ENCODE measurements at regions not wholly inside any gene's neighbourhood (a gene's known extent, or its start where the extent isn't known, plus 50 kb on each side); places are given as distances from the start of the nearest gene placed in this dataset.
"Not testable (repeated sequence)": the region's sequence is repeated elsewhere in the genome, so short reads cannot be mapped to it uniquely, and the experiment has no call there.

GRCh38 chr6:6749702-6750491 is 161.4 kb downstream of the LY86 start:
- DNase-seq: peak; percentile 84

GRCh38 chr6:6750594-6751265 is 162.2 kb downstream of the LY86 start:
- no peak for DNase-seq

- DNase-seq: no peak
Measured at GRCh38 chr6:6751266-6751596, 162.7 kb downstream of the LY86 start.

- peak; percentile 52 for DNase-seq
Measured at GRCh38 chr6:6751619-6752023, 163.1 kb downstream of the LY86 start.

GRCh38 chr6:6752129-6752528 is 163.6 kb downstream of the LY86 start:
- no peak for DNase-seq

GRCh38 chr6:6753301-6753700 is 164.8 kb downstream of the LY86 start:
- DNase-seq: no peak

- DNase-seq: no peak
Measured at GRCh38 chr6:6756526-6756925, 168.0 kb downstream of the LY86 start.

GRCh38 chr6:6758546-6758914 is 170.0 kb downstream of the LY86 start:
- no peak for DNase-seq

- DNase-seq: peak; percentile 27
Measured at GRCh38 chr6:6758915-6759654, 170.6 kb downstream of the LY86 start.

- no peak for DNase-seq
Measured at GRCh38 chr6:6760002-6760401, 171.5 kb downstream of the LY86 start.

- not testable (repeated sequence) for DNase-seq
Measured at GRCh38 chr6:6762566-6762965, 174.0 kb downstream of the LY86 start.

GRCh38 chr6:6764764-6765434 is 176.4 kb downstream of the LY86 start:
- no peak for DNase-seq

GRCh38 chr6:6766230-6766905 is 177.8 kb downstream of the LY86 start:
- no peak for DNase-seq

GRCh38 chr6:6769466-6769865 is 180.9 kb downstream of the LY86 start:
- DNase-seq: no peak

- DNase-seq: no peak
Measured at GRCh38 chr6:6771224-6771945, 182.9 kb downstream of the LY86 start.

GRCh38 chr6:6771964-6772363 is 183.4 kb downstream of the LY86 start:
- no peak for DNase-seq

GRCh38 chr6:6772751-6773150 is 184.2 kb downstream of the LY86 start:
- no peak for DNase-seq

- DNase-seq: no peak
Measured at GRCh38 chr6:6775074-6775473, 186.6 kb downstream of the LY86 start.

- DNase-seq: no peak
Measured at GRCh38 chr6:6780231-6780630, 191.7 kb downstream of the LY86 start.

- DNase-seq: no peak
Measured at GRCh38 chr6:6781172-6781872, 192.8 kb downstream of the LY86 start.

- DNase-seq: no peak
Measured at GRCh38 chr6:6781873-6782227, 193.3 kb downstream of the LY86 start.

GRCh38 chr6:6783721-6784120 is 195.2 kb downstream of the LY86 start:
- no peak for DNase-seq

Measured in activated CD4-positive, alpha-beta T cell treated with anti-CD3 and anti-CD28 coated beads, Interleukin-10, Interleukin-2, amounts not matched to agents 100 ng/mL and 50 ng/mL, durations not matched to agents 16 hours and 8 hours (primary cell).